IPS-15b (cell line): ENCODE measurements at regions not wholly inside any gene's neighbourhood (a gene's known extent, or its start where the extent isn't known, plus 50 kb on each side); places are given as distances from the start of the nearest gene placed in this dataset.

ENCODE experiments used
- H3K27me3 ChIP-seq: one replicate; pipeline ENCODE4 v1.6.1; 2013; ENCODE audit warnings: low read length; ENCODE audit not compliant: control insufficient read depth, insufficient read depth
- H3K36me3 ChIP-seq: one replicate; pipeline ENCODE4 v1.6.1; 2013; ENCODE audit warnings: low read length; ENCODE audit not compliant: control insufficient read depth, insufficient read depth
- H3K4me1 ChIP-seq: one replicate; pipeline ENCODE4 v1.6.1; 2013; ENCODE audit warnings: mild to moderate bottlenecking, low read length; ENCODE audit not compliant: control insufficient read depth, insufficient read depth
- H3K4me3 ChIP-seq: one replicate; pipeline ENCODE4 v1.5.1; 2013; ENCODE audit warnings: low read depth, low read length
- H3K9ac ChIP-seq: one replicate; pipeline ENCODE4 v1.6.1; 2013; ENCODE audit warnings: low read depth, mild to moderate bottlenecking, low read length
- H3K9me3 ChIP-seq: one replicate; pipeline ENCODE4 v1.6.1; 2013; ENCODE audit warnings: mild to moderate bottlenecking, low read length; ENCODE audit not compliant: control insufficient read depth, insufficient read depth

- H3K4me1 ChIP-seq = no peaks in the 10 kb centered on the region
- H3K4me3 ChIP-seq = no peak overlapping the region
- H3K9ac ChIP-seq = no peak overlapping the region
- no peaks in the 10 kb centered on the region for H3K36me3 ChIP-seq
- no peaks in the 10 kb centered on the region for H3K9me3 ChIP-seq
- H3K27me3 ChIP-seq = no peaks in the 10 kb centered on the region
These were observed 135.2 kb upstream of the PRSS1 start for GRCh38 chr7:142614116-142614515.

GRCh38 chr7:142612237-142612881, 136.9 kb upstream of the PRSS1 start:
- Histone ChIP-seq H3K36me3 (no peaks in the 10 kb centered on the region), H3K4me1 (no peaks in the 10 kb centered on the region), H3K9ac (no peak overlapping the region), H3K9me3 (no peaks in the 10 kb centered on the region), H3K27me3 (no peaks in the 10 kb centered on the region), H3K4me3 (no peak overlapping the region)

GRCh38 chr7:142611566-142612236, 137.6 kb upstream of the PRSS1 start:
- H3K4me3 ChIP-seq = no peak overlapping the region
- H3K27me3 ChIP-seq = no peaks in the 10 kb centered on the region
- no peaks in the 10 kb centered on the region for H3K9me3 ChIP-seq
- no peak overlapping the region for H3K9ac ChIP-seq
- no peaks in the 10 kb centered on the region for H3K4me1 ChIP-seq
- H3K36me3 ChIP-seq = no peaks in the 10 kb centered on the region

DNA sequence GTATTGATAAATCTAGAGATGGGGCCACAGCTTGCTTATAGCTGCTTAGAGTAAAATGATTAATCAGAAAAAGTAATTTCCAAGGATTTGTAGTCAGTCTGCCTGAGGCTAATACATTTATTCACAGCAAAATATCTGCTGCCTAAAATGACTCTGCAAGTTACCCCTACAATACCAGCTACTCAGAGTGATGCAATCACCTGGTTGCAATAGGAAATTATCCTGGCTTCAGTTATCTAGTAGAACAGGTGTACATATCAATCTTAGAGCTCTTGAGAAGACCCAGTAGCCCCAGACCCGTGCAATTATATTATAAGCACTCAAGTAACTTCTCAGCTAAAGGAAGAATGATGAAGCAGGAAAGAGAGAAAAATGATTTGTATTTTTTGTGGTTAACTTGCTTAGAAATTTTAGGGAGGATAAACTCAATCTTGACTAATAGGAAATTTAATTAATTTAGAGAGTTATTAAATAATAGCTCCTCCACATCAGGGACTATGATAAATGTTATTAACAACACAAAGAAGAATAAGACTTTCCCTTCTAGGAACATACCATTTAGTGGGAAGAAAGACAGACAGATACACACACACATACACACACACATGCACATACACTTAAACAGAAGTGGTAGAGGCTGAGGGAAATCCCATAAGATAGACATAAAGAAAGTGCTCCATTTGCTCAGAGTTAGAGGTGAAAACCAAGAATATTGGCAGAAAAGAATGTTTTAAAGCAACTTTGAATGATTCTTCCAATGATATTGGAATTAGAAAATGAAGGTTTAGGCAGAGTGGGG, 140.4 kb upstream of the PRSS1 start:
- H3K36me3 ChIP-seq = no peaks in the 10 kb centered on the region
- no peaks in the 10 kb centered on the region for H3K27me3 ChIP-seq
- no peaks in the 10 kb centered on the region for H3K9me3 ChIP-seq
- H3K4me1 ChIP-seq = no peaks in the 10 kb centered on the region
- H3K9ac ChIP-seq = no peak overlapping the region
- H3K4me3 ChIP-seq = no peak overlapping the region

- Histone ChIP-seq H3K9ac (no peak overlapping the region), H3K36me3 (no peaks in the 10 kb centered on the region), H3K4me3 (no peak overlapping the region)
These were observed 141.9 kb upstream of the PRSS1 start for GRCh38 chr7:142607351-142607750.

GRCh38 chr7:142606081-142606480, 143.2 kb upstream of the PRSS1 start:
- no peak overlapping the region for H3K4me3 ChIP-seq
- no peaks in the 10 kb centered on the region for H3K36me3 ChIP-seq
- H3K27me3 ChIP-seq = no peaks in the 10 kb centered on the region
- H3K4me1 ChIP-seq = no peaks in the 10 kb centered on the region
- H3K9ac ChIP-seq = no peak overlapping the region
- H3K9me3 ChIP-seq = no peaks in the 10 kb centered on the region

More at GRCh38 chr7:142607351-142607750, 141.9 kb upstream of the PRSS1 start:
- H3K4me1 ChIP-seq = no peaks in the 10 kb centered on the region
- H3K27me3 ChIP-seq = no peaks in the 10 kb centered on the region
- H3K9me3 ChIP-seq = no peaks in the 10 kb centered on the region

GRCh38 chr7:142604671-142605070, 144.6 kb upstream of the PRSS1 start:
- Histone ChIP-seq H3K4me1 (no peaks in the 10 kb centered on the region), H3K9me3 (no peaks in the 10 kb centered on the region), H3K4me3 (no peak overlapping the region), H3K36me3 (no peaks in the 10 kb centered on the region), H3K9ac (no peak overlapping the region), H3K27me3 (no peaks in the 10 kb centered on the region)

DNA sequence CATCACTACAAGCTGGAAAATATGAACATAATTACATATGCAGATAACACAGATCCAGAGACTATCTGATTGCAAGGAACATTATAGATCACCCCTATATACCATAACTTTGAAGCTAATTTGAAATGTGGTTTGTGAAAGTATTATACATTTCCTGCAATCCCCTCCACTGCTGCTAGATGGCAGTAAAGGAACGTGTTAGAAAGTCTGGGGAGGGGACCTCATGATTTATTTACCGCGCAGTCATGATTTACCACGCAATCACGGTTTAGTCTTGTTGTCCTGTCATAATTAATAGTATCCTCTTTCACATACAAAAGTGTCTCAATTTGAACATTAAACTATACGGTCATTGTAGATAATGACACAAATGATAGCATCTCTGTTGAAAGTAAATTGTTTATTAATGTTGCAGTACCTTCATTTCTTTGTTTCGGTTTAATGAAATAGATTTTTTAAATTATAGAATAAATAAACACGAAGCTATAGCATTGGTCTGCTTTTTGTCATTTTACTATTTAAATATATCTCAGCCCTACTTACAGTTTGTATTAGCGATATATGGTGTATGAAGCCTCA, 145.3 kb upstream of the PRSS1 start:
- H3K9ac ChIP-seq = no peak overlapping the region
- H3K9me3 ChIP-seq = no peaks in the 10 kb centered on the region
- no peaks in the 10 kb centered on the region for H3K36me3 ChIP-seq
- H3K27me3 ChIP-seq = no peaks in the 10 kb centered on the region
- no peak overlapping the region for H3K4me3 ChIP-seq
- no peaks in the 10 kb centered on the region for H3K4me1 ChIP-seq

GRCh38 chr7:142602756-142603155, 146.5 kb upstream of the PRSS1 start:
- no peak overlapping the region for H3K4me3 ChIP-seq

DNA sequence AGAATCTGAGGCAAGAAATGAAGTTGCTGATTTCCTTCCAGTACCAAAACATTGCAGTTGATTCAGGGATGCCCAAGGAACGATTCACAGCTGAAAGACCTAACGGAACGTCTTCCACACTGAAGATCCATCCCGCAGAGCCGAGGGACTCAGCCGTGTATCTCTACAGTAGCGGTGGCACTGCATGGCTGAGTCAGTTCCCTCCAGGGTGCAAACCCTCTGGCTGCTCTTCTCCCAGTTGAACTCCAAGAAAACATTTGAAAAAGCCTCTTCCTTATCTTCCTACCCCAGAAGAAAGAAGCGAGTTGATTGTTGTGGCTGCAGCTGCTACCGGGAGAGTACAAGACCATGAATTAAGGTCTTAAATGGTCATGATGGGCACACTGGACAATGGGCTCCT, 147.1 kb upstream of the PRSS1 start:
- H3K9me3 ChIP-seq = no peaks in the 10 kb centered on the region
- no peak overlapping the region for H3K4me3 ChIP-seq
- no peak overlapping the region for H3K9ac ChIP-seq

More at GRCh38 chr7:142602756-142603155, 146.5 kb upstream of the PRSS1 start:
- no peaks in the 10 kb centered on the region for H3K27me3 ChIP-seq
- H3K36me3 ChIP-seq = no peaks in the 10 kb centered on the region
- H3K9ac ChIP-seq = no peak overlapping the region
- H3K4me1 ChIP-seq = no peaks in the 10 kb centered on the region
- H3K9me3 ChIP-seq = no peaks in the 10 kb centered on the region

DNA sequence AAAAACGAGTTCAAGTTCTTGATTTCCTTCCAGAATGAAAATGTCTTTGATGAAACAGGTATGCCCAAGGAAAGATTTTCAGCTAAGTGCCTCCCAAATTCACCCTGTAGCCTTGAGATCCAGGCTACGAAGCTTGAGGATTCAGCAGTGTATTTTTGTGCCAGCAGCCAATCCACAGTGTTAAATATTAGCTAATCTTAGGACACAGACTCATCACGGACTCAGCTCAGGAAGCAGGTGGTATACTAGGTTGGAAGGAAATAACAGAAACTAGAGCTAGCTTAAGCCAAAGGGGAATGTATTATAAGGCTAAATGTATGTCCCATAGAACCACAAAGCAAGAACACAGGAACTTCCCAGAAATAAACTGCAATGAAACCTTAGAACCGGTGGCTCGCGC, 151.0 kb upstream of the PRSS1 start:
- H3K4me1 ChIP-seq = no peaks in the 10 kb centered on the region

More for the DNA sequence above, 147.1 kb upstream of the PRSS1 start:
- H3K36me3 ChIP-seq = no peaks in the 10 kb centered on the region
- no peaks in the 10 kb centered on the region for H3K4me1 ChIP-seq
- H3K27me3 ChIP-seq = no peaks in the 10 kb centered on the region

More for the DNA sequence above, 151.0 kb upstream of the PRSS1 start:
- Histone ChIP-seq H3K27me3 (no peaks in the 10 kb centered on the region), H3K9ac (no peak overlapping the region), H3K4me3 (no peak overlapping the region), H3K9me3 (no peaks in the 10 kb centered on the region), H3K36me3 (no peaks in the 10 kb centered on the region)
